ENCODE measurements at regions not wholly inside any gene's neighbourhood (a gene's known extent, or its start where the extent isn't known, plus 50 kb on each side); places are given as distances from the start of the nearest gene placed in this dataset.

DNA sequence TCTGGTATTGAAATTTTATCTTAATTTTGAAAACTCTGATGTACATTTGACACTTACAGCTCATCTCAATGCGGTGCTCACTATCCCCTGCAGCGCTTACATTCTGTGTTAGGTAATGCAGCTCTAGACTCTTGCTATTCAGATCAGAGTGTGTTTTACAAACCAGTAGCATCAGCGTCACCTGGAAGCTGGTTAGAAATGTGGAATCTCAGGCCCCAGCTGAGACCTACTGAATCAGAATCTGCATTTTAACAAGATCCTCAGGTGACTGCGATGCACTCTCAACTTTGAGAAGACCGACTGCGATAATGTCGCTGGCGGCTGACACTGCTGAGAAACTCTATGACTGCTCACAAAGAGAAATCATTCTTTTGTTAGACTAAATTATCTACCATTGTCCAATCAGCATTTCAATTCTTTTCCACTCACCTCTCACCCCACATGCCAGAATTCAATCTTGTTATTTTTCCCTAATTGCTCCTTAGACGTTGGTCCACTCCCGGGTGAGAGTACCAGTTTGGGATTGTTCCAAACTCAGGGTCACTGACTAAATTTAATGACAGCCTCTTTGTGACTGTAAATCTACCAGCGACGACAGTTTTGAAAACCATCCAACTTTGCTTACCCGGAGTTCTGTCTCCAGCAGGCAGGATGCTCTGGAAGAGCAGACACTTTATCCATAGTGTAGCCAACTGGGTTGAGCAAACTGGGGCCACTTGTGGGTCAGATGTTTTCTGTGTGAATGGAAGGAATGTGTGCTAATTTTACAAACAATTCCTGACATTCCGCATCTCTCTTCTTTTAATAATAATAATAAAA is 140.1 kb upstream of the BTBD3 start:
- DNase-seq: no peak

DNA sequence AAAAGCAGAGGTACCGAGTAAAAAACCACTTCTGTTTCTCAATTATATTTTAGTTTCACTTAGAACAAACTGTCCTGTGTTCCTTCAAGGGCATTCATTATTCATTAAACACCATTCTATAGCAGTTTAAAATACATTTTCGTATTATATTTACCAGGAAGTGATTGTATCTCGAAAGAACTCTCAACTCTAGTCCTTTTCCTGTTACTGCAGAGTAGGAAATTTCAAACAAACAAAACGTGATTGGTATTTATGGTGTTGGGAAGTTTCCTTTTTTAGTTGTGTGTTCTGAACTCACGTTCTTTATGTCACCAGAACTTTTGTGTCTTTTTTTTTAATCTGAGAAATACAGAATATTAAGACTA is 139.5 kb upstream of the BTBD3 start:
- DNase-seq: no peak

DNA sequence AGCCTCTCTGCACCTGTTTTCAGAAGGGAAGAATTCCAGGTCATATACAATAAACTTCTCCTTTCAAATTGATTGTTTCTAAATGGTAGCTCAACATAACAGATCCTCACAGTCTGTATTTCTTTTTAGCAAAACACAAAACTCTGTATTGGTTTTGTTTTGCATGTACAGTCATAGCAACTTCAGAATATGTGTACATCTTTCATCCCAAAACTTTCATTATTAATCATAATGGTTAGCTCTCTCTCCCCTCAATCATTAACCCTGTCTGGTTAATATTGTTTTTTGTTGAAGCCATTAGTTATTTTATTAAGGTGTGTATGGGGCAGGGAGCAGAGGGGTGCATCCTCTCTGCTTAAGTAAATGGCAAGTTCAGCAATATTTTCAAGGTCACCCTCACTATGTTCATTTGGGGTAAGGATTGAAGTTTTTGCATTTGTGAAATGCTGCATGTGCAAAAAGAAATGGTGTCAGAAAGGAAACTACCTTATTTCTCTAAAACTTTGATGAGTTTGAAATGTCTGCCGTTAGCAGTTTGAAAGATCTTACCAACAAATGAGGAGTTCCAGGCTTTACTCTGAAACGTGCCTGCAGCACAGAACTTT is 136.8 kb upstream of the BTBD3 start:
- DNase-seq: no peak

DNA sequence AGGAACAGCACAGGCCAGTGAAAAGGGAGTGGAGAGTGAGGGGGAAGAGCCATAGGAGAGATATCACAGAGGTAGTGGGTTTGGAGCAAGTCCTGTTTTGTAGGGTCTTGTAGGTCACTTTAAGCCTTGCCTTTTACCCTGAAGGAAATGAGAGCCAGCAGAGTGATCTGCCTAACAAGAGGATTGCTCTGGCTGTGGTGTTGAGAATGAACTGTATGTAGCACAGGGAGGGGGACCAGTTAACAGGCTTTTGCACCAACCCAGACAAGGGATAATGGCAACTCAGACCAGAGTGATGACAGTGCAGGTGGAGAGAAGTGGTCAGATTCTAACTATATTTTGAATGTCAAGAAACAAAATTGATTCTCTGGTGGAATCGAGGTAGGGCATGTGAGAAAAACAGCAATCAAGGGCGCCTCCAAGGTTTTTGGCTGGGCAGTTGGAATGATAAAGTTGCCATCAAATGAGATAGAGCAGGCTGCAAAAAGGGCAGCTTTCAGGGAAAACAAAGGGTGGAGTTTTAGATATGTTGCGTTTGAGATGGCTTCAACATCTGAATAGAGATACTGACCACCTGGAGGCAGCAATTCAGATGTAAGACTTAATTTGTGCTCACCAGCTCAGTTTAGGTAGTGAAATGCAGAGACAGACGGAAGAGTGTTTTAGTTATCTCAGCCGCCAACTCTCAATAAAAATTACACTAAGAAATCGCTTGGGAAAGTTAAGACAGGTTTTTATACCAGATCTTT is 134.4 kb upstream of the BTBD3 start:
- no peak for DNase-seq

DNA sequence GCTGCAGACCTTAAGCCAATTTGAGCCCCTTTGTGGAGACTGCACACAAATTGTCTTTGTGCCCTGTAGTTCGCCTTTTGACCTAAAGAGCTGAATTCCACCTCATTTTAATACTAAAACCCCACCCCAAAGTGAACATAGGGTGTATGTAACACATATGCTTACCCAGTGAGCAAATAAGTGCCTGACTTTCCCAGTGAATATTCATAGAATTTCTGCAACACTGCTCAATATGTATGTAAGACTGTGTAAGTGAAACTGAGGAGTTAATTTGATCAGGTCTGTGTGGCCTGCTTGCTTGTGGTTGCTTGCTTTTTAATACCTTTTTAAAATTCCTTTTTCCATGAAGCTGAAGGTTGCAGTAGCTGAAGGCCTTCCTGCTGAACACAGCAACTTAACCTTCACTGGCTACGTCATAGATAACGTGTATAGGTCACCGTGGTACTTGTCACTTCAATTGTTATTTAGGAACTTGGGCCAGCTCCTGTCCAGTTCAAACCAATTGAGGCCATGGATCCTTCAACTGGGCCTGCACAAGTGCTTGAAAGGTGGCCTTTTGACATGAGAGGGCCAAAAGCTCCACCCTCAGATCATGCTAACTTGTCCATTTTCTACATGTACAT is 131.7 kb upstream of the BTBD3 start:
- DNase-seq: no peak

DNA sequence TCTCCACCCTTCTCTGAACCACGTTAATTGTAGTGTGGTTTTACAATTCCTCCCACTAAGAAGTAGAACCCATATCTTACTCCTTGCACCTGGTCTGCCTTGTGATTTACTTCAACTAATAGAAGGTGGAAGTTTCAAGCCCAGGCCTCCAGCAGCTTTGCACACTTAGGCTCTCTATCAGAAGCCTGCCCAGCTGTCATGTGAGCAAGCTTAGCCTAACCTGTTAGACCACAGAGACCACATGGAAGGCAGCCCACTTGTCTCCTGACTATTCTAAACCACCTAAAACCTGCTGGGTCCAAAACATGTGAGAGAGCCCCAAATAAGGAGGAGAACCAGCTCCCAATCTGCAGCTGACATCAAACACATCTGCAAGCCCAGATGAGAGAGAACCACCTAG is 127.6 kb upstream of the BTBD3 start:
- no peak for DNase-seq

DNA sequence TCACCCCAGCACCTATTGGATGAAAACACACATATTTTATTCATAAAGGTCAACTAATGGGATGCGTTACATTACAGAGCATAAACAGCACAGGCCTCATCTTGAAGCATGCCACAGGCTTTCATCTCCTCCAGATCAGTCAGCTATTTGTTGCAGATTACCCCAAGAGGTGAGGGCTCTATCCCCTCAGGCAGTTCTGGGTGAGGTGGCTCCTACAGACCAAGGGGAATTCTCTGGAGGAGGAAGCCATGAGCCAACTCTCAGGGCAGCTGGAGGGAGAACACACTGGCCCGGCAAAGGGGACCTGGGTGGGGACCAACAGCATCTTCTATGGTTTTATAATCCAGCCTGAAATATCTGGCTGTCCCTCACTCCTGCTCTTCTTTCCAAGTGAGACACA is 126.4 kb upstream of the BTBD3 start:
- DNase-seq: no peak

DNA sequence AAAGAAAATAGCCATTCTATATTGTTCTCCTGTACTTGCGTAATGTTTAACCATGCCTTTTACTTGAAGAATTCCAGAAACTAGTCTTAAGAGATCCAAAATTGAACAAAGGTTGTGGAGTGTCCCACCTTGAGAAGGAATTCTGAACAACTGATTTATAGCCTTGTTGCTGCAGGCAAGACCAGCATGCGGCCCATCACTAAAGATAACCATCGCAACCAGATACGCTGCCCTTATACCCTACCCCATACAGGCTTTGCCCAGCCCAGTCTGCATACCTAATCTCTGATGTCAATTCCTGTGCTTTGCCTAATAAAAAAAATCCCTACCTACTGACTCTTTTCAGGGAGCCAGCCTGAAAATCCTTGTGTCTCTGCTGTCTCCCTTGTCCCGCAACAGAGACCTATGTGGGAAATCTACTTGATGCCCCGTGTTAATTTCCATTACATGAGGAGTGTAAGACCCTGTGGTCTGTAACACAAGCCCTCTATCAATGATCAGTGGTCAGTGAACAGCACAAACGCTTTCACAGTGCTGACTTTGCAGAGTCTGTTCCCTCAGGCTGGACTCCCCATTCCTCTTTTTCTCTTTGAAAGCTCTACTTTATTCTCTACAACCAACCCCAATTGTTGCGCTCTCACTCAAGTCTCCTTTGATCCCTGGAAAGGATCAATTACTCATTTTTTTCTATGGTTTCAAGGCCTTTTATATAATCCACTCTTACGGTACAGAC is 125.7 kb upstream of the BTBD3 start:
- no peak for DNase-seq

DNA sequence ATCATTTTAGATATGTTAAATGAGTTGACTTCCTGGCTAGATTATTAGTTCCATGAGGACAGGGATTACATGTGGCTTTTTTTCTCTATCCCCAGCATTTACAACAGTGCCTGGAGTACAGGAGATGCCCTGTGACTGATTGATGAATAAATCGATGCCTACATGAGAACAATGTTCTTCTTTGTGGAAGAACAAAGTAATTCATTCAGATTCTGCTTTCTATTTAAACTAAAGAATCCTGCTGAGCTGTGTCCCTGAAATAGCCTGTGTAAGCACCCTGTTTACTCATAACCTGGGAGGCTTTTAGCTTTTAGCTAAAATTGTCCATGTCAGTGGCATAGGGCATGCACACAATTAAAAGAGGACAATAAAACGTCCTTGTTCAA is 125.1 kb upstream of the BTBD3 start:
- no peak for DNase-seq

DNA sequence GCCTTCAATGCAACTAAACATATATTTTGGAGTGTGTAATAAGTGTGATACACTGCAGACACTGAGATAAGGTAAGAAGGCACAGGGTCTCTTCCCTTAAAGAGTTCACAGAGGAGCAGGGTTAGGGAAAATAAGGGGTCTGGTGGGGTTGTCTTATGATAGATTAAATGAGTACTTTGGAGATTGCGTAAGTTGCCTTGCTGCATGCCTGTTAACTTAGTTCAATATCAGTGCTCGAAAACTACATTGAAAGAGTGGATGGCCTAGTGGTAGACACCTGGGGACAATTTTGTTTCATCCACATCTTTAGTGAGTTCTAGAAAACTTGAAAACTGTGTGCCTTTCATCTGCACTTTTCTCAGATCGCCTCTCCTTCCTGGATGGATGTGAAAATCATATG is 123.2 kb upstream of the BTBD3 start:
- DNase-seq: no peak

DNA sequence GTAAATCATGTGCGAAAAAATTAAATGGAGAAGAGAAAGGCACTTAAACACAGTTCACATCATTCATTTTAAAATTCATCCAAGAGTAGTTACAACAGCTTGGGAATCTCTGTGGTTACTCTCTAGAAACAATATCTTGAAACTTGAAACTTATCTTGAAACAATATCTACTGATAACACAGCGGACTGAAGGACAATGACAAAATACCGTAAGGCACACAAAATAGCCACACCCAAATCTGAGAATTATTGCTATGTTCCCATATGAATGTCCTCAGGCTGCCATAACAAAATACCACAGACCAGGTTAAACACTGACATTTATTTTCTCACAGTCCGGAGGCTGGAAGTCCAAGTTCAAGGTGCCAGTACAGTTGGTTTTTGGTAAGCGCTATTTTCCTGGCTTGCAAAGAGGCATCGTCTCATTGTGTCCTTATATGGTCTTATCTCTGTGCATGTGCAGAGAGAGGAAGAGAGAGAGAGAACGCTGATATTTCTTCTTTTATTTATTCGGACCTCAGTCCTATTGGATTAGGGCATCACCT is 122.5 kb upstream of the BTBD3 start:
- no peak for DNase-seq

DNA sequence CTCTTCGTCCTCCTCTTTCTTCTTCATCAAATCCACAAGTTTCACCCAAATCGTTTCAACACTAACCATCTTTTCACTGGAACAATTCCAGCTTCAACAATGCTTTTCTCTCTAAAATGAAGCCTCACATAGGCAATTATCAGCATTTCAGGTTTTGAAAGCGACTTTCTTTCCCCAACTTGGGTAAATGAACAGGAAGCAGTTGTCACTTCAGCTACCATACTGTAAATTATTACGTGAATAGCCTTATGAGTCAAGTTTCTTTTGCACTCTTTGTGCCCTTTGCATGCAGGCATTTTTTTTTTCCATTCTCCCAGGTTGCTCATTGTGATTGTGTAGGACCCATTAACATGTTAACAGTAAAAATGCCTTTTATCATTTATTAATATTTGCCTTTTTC is 121.7 kb upstream of the BTBD3 start:
- DNase-seq: no peak

DNA sequence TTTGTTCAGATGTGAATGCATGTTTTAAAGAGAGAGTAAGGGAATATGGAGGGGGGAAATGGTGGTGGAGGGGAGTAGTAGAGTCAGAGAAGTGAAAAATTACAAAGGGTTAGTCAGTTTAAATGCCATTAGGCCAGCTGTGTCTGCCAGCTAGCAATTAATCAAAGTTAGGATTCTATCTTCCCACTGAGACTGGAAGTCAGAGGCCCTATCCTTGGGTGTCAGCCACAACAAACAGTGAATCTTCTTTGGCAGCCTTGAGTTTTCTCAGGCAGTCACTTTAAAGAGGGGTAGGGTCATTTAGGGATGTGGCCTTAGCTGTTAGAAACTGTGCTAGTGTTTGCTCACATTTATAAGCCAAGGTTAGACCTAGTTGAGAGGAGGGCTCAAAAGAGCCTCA is 120.5 kb upstream of the BTBD3 start:
- no peak for DNase-seq

DNA sequence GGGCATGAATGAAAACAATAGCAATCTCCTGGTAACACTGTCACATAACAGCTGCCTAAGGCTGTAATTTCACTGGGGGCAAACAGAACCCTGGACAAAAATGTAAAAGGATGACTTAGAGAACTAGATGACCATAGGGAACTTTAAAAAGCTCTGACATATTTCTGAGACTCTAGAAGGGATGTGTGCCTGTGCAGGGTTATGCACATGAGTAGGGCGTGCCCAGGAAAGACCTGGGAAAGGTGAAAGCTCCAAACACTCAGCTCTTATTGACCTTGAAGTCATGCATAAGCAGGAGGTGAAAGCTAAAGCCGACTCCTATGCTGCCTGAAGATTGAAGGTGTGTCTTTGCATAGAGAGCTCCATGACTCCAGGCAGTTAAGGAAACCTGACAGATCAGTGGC is 118.4 kb upstream of the BTBD3 start:
- no peak for DNase-seq

DNA sequence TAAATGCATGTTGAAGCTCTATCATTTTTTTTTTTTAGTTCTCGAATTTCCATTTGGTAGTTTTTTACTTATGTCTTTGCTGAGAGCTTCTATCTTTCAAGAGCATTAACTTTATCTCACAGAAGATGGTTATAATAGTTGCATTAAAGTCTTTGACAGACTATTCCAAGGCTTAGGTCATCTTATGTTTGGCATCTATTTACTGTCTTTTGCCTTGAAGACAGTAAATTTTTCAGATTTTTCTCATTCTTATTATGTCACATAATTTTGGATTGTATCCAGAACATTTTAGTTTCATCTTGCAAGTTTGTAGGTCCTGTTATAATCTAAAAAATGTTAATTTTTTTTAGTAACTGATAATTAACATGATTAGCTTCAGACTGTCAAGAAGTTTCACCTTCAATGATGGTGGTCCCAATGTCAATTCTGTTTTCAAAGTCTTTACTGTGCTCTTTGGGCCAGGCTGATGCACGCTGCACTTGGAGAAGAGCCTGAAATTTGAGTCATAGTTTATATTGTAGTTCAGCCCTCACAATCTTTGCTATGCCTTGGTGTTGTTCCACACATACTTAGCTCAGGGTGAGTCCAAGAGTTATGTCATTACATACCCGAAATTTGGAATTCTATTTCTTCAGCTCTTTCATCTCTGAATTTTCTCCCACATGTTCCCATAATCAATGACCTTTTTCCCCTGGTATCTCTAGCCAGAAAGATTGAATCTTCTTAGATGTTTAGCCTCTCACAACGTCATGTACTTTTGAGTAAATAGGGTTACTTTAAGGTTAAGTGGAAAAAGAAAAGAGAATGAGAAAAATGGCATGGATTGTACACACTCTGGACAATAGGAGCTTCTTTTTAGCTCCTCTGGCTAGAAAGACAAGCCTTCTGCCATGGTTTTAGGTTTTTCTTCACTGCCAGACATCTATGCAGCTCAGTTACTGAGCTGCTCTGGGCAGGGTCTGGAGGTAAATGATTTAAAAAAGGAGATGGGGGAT is 110.3 kb upstream of the BTBD3 start:
- DNase-seq: no peak

DNA sequence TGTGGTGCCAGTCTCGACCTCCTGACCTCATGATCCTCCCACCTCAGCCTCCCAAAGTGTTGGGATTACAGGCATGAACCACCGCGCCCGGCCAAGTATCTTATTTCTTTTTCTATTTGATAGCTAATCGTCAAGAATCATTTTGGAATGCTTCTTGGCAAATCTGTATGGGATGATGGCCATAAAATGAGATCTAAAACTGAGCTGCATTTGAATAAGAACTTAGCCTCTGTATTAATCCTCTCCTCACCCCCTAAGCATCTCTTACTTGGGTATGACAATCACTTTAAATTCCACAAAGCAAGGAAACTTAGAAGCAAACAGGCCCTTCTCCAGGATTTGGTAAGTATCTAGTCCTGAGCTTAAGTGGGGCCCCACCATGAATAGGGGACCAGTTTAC is 108.9 kb upstream of the BTBD3 start:
- DNase-seq: no peak

DNA sequence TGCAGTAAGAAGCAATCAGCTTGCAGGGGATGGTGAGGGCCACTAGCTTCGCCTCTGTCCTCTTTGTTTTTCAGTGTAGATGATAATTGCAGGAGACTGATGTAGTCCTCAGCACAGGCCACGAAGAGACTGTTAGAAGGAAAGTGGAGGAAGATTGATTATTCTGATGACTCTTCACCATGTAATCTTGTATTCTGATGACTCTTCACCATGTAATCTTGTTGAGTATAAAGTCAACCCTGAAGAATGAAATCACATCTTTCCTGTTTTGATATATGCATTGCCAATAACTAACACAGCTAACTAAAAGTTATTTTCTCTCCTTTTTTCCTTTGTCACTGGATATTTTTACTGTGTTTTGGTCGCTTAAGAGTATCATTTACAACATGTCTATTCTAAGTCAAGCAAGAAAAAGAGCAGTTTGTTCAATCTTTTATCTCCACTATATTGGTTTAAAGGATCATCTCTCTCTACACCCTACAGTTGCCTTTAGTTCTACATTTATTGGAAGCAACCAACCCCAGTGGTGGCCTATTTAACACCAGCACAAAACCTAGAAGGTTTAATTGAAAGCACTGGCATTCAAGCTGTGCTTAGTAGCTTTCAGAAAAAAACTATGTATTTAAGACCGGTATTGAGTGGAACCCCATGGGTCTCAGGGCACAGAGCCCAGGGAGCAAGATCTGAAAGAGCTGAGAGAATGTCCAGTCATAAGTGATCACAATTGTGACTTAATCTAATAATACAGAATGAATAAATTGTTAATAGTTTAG is 107.2 kb upstream of the BTBD3 start:
- DNase-seq: no peak

DNA sequence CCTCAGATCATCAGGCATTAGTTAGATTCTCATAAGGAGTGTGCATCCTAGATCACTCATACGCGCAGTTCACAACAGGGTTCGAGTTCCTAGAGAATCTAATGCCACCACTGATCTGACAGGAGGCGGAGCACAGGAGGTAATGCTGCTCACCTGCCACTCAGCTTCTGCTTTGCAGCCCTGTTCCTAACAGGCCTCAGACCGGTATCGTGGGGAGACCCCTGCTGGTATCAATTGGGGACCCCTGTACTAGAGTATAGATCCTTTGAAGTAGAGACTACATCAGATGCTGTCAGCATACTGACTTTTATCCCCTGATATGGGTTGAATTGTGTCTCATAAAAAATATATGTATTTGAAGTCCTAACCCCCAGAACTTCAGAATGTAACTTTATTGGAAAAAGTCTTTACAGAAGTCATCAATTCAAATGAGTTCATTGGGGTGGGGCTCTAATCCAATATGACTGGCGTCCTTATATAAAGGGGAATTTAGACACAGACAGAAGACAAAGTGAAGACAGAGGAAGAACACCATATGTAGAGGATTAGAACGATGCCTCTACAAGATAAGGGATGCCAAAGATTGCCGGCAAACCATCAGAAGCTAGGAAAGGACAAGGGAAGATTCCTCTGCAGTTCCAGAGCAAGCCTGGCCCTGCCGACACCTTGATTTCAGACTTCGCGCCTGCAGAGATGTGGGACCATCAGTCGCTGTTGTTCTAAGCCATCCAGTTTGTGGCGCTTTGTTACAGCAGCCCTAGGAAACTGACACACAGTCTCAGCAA is 104.4 kb upstream of the BTBD3 start:
- DNase-seq: no peak

DNA sequence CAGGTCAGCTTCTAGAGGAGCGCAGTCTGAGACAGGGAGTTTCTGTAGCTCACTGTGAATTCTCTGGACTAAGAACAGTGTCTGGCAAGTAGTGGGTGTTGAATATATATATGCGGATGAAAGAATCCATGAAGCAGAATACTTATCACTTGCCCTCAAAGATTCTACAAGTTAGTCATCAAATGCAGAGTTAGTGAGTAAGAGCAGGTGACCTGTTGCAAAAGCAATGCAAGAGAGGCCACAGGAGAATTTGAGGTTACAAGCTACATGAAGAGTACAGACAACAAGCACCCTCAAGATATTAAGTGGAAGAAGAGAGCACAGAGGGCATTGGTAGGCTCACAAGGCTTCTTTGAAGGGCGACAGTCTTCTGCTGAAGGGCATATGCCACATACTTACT is 103.4 kb upstream of the BTBD3 start:
- no peak for DNase-seq

DNA sequence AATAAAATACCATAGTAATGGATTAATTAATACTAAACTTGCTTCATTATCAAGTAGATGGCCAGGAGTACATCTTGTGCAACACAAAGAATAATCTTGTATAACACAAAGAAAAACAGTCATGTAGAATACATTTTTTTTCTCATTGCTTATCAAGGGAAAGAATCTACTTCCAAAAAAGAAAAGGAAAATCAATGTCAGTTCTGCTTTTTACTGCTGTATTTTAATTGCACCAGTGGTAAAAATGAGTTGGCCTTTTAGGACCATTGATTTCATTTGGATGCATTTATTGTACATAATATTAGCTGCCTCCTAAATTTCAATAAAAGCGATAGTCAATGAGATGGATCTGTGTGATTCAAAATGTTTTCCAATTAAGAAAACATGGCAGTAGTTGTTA is 96.9 kb upstream of the BTBD3 start:
- DNase-seq: no peak

Measured in stimulated activated CD4-positive, alpha-beta T cell treated with anti-CD3 and anti-CD28 coated beads, Interleukin-4, amount 100 ng/mL, for 4 hours (primary cell).